ENCODE measurements at regions not wholly inside any gene's neighbourhood (a gene's known extent, or its start where the extent isn't known, plus 50 kb on each side); places are given as distances from the start of the nearest gene placed in this dataset.
"Not testable (repeated sequence)": the region's sequence is repeated elsewhere in the genome, so short reads cannot be mapped to it uniquely, and the experiment has no call there.

DNA sequence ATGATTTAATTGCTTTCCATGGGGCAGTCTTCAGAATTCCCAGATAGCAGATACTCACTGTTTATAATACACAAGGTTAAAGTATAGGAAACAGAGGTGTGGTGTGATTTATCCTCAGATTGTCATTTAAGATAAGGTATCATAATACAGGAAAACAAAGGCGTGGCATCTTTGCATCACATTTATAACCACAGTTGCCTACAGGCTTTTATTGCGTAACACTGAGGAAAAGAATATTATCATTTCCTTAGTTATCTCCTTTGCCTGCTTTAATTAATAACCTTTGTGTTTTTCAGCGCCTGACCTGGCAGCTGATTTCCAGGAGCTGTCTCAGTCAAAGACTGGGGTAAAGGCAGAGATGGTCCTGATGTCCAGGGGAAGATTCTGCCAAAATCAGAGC, 68.8 kb downstream of the SSX7 start:
- ATAC-seq (no peak), DNase-seq (no peak)
- Mint-ChIP-seq H3K4me1 (ENCODE audit: low read depth) (no peaks in the 10 kb centered on the region), H3K4me3 (no peak overlapping the region), H3K9me3 (ENCODE audit: insufficient read depth) (no peaks in the 10 kb centered on the region), H3K36me3 (ENCODE audit: low read depth) (no peaks in the 10 kb centered on the region), H3K27ac (no peak overlapping the region), H3K27me3 (ENCODE audit: low read depth) (peaks cover 11% of the 10 kb centered on the region)
- ChIA-PET POLR2A (no interaction called here), CTCF (no interaction called here)

GRCh38 chrX:52577464-52578173, 60.8 kb upstream of the XAGE1B start:
- ATAC-seq = no peak
- Mint-ChIP-seq H3K27ac (no peak overlapping the region), H3K4me3 (no peak overlapping the region), H3K9me3 (ENCODE audit: insufficient read depth) (no peaks in the 10 kb centered on the region), H3K27me3 (ENCODE audit: low read depth) (peaks cover 4% of the 10 kb centered on the region), H3K4me1 (ENCODE audit: low read depth) (no peaks in the 10 kb centered on the region), H3K36me3 (ENCODE audit: low read depth) (no peaks in the 10 kb centered on the region)
- DNase-seq = no peak
- POLR2A ChIA-PET = no interaction called here
- CTCF ChIA-PET = no interaction called here

DNA sequence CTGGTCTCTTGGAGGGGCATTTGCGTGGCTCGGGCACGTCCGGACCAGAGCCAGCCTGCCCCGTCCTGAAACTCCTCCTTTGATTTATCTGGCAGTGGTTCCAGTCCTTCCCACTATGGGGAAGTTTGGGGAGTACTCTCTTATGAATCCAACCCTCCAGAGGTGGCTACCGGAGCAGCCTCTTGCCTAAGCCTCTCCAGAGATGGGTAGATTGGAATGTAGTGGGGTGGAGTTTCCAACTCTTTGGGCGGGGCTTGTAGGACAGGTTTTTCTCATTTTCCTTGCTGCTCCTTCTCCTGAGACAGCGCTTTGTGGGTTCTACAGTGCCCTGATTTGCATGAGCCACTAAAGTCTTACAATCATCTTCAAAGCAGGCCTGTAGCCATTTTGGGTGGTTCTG, 60.1 kb upstream of the XAGE1B start:
- H3K27ac Mint-ChIP-seq = no peak overlapping the region
- H3K36me3 Mint-ChIP-seq (ENCODE audit: low read depth) = no peaks in the 10 kb centered on the region
- ATAC-seq = no peak
- H3K9me3 Mint-ChIP-seq (ENCODE audit: insufficient read depth) = no peaks in the 10 kb centered on the region
- CTCF ChIA-PET = no interaction called here
- no peak overlapping the region for H3K4me3 Mint-ChIP-seq
- no peak for DNase-seq
- peaks cover 4% of the 10 kb centered on the region for H3K27me3 Mint-ChIP-seq (ENCODE audit: low read depth)
- no peaks in the 10 kb centered on the region for H3K4me1 Mint-ChIP-seq (ENCODE audit: low read depth)
- POLR2A ChIA-PET = no interaction called here

- Mint-ChIP-seq H3K27ac (no peak overlapping the region), H3K4me1 (ENCODE audit: low read depth) (no peaks in the 10 kb centered on the region), H3K9me3 (ENCODE audit: insufficient read depth) (no peaks in the 10 kb centered on the region), H3K36me3 (ENCODE audit: low read depth) (no peaks in the 10 kb centered on the region), H3K4me3 (no peak overlapping the region), H3K27me3 (ENCODE audit: low read depth) (peaks cover 4% of the 10 kb centered on the region)
- ATAC-seq (no peak), DNase-seq (no peak)
- CTCF ChIA-PET = no interaction called here
- POLR2A ChIA-PET = no interaction called here
These were observed 59.6 kb upstream of the XAGE1B start for GRCh38 chrX:52576474-52576873.

DNA sequence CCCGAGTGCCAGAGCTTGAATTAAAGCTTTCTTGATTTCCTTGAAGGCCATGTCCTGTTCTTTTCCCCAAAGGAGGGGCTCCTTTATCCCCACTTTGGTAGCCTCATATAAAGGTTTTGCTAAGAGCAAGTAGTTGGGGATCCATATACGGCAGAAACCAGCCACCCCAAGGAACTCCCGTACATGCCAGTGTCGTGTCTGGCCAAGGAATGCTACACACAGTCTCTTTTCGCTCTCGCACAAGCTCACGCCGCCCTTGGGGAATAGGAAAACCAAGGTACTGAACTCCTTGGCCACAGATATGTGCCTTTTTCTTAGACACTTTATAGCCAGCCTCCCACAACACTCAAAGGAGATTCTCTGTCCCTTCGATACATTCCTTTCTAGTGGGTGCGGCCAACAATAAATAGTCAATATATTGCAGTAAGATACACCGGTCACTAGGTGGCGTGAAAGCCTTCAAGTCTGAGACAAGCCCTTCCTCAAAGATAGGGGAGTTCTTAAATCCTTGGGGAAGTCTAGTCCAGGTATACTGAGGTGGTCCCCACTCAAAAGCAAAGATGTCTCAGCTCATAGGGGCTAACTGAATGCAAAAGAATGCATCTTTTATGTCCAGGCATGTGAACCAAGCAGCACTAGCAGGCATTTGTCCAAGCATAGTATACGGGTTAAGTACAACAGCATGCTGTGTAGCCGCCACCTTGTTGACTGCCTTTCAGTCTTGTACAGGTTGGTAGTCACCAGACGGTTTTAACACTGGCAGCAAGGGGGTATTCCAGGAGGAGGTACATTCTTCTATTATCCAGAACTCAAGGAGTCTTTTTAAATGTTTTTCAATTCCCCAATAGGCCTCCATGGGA, 57.8 kb upstream of the XAGE1B start:
- H3K4me3 Mint-ChIP-seq = no peak overlapping the region
- ChIA-PET CTCF (interaction anchor here (1.5 kb wide), 1 partner anchor 421 kb away, joined by 4 read pairs; no protein-coding TSS in a partner anchor), POLR2A (no interaction called here)
- ATAC-seq = no peak
- H3K4me1 Mint-ChIP-seq (ENCODE audit: low read depth) = no peaks in the 10 kb centered on the region
- peaks cover 4% of the 10 kb centered on the region for H3K27me3 Mint-ChIP-seq (ENCODE audit: low read depth)
- no peak overlapping the region for H3K27ac Mint-ChIP-seq
- no peaks in the 10 kb centered on the region for H3K36me3 Mint-ChIP-seq (ENCODE audit: low read depth)
- peak; percentile 38 for DNase-seq
- no peaks in the 10 kb centered on the region for H3K9me3 Mint-ChIP-seq (ENCODE audit: insufficient read depth)

- ATAC-seq; H3K36me3 Mint-ChIP-seq (ENCODE audit: low read depth); H3K27ac Mint-ChIP-seq; CTCF ChIA-PET; H3K27me3 Mint-ChIP-seq (ENCODE audit: low read depth); H3K9me3 Mint-ChIP-seq (ENCODE audit: insufficient read depth); H3K4me1 Mint-ChIP-seq (ENCODE audit: low read depth); DNase-seq; POLR2A ChIA-PET; H3K4me3 Mint-ChIP-seq: not testable (repeated sequence)
These were observed 51.3 kb upstream of the XAGE1B start for GRCh38 chrX:52568146-52568545.
